IMR-90 (cell line): ENCODE measurements at regions not wholly inside any gene's neighbourhood (a gene's known extent, or its start where the extent isn't known, plus 50 kb on each side); places are given as distances from the start of the nearest gene placed in this dataset.

ENCODE experiments used
- ATAC-seq: fragments of 200-7000 bp; cut with Tn5 transposase; 2 replicates; pipeline ENCODE4 v1.9.1; 2020; ENCODE audit warnings: low read depth, mild to moderate bottlenecking, moderate library complexity
- BruUV-seq: library from RNA; stranded (reverse); fragments of 400-500 nt; replicated peaks from 2 replicates; lab custom pipeline; 2021; lab: Mats Ljungman, UMichigan
- CTCF ChIA-PET: fragments of 300-600 bp; formaldehyde crosslinking; extraction: SDS; loops from one replicate; lab custom pipeline; 2021; ENCODE audit warnings: antibody characterized with exemption; lab: Yijun Ruan, JAX
- POLR2A ChIA-PET: fragments of 300-600 bp; sonication (Branson Sonifier 250); formaldehyde crosslinking; loops from one replicate; lab custom pipeline; 2022; ENCODE audit warnings: antibody characterized with exemption; ENCODE audit not compliant: unreplicated experiment; lab: Charles Lee
- DNase-seq: peaks from one replicate; pipeline ENCODE4 v3.0.0; 2013
- H2AFZ ChIP-seq: replicated peaks from 2 replicates; pipeline ENCODE3; 2013; ENCODE audit warnings: low read length, mild to moderate bottlenecking; ENCODE audit not compliant: poor library complexity
- H2AK5ac ChIP-seq: 2 replicates; pipeline ENCODE4 v1.6.1; 2013; ENCODE audit warnings: low read depth, low read length, inconsistent platforms
- H2AK9ac ChIP-seq: replicated peaks from 2 replicates; pipeline ENCODE3; 2013; ENCODE audit warnings: mild to moderate bottlenecking, low read depth, low read length, moderate library complexity; ENCODE audit not compliant: poor library complexity
- H2BK120ac ChIP-seq: 2 replicates; pipeline ENCODE4 v1.6.1; 2013; ENCODE audit warnings: low read depth, low read length, inconsistent platforms
- H2BK15ac ChIP-seq: 3 replicates; pipeline ENCODE4 v1.6.1; 2013; ENCODE audit warnings: low read depth, low read length, inconsistent platforms
- H2BK20ac ChIP-seq: 2 replicates; pipeline ENCODE4 v1.6.1; 2013; ENCODE audit warnings: low read depth, mild to moderate bottlenecking, inconsistent platforms, low read length, moderate library complexity
- H2BK5ac ChIP-seq: 2 replicates; pipeline ENCODE4 v1.6.1; 2013; ENCODE audit warnings: mild to moderate bottlenecking, low read depth, low read length, inconsistent platforms; ENCODE audit not compliant: poor library complexity, severe bottlenecking
- H3K14ac ChIP-seq: replicated peaks from 2 replicates; pipeline ENCODE4 v1.6.1; 2013; ENCODE audit warnings: low read depth, low read length, inconsistent platforms
- H3K18ac ChIP-seq: 2 replicates; pipeline ENCODE4 v1.6.1; 2013; ENCODE audit warnings: low read depth, low read length, control low read depth
- H3K23ac ChIP-seq: 2 replicates; pipeline ENCODE4 v1.6.1; 2013; ENCODE audit warnings: low read depth, low read length, inconsistent platforms
- H3K27ac ChIP-seq: 2 replicates; pipeline ENCODE4 v1.5.1; 2013; ENCODE audit warnings: mild to moderate bottlenecking, control low read depth, low read length; ENCODE audit not compliant: insufficient read depth
- H3K27me3 ChIP-seq: 2 replicates; pipeline ENCODE4 v1.6.1; 2013; ENCODE audit warnings: low read length; ENCODE audit not compliant: control insufficient read depth, insufficient read depth
- H3K36me3 ChIP-seq: 2 replicates; pipeline ENCODE4 v1.6.1; 2013; ENCODE audit warnings: low read length, mixed read lengths; ENCODE audit not compliant: control insufficient read depth, insufficient read depth
- H3K4ac ChIP-seq: 2 replicates; pipeline ENCODE4 v1.6.1; 2013; ENCODE audit warnings: low read depth, low read length, inconsistent platforms
- H3K4me1 ChIP-seq: 2 replicates; pipeline ENCODE4 v1.6.1; 2013; ENCODE audit warnings: low read length, mixed read lengths; ENCODE audit not compliant: control insufficient read depth, insufficient read depth
- H3K4me2 ChIP-seq: 2 replicates; pipeline ENCODE4 v1.6.1; 2013; ENCODE audit warnings: low read depth, mild to moderate bottlenecking, control low read depth, low read length, moderate library complexity
- H3K4me3 ChIP-seq: 2 replicates; pipeline ENCODE4 v1.5.1; 2013; ENCODE audit warnings: low read depth, mild to moderate bottlenecking, control low read depth, low read length, moderate library complexity; ENCODE audit not compliant: insufficient read depth
- H3K56ac ChIP-seq: 2 replicates; pipeline ENCODE4 v1.6.1; 2013; ENCODE audit warnings: low read length, inconsistent platforms; ENCODE audit not compliant: insufficient read depth; ENCODE audit errors: extremely low read depth
- H3K79me1 ChIP-seq, 2 experiments: 2 replicates each; pipeline ENCODE4 v1.6.1; 2013; ENCODE audit warnings: low read length in 2 of 2, inconsistent platforms in 1 of 2, low read depth in 1 of 2
- H3K9ac ChIP-seq: 2 replicates; pipeline ENCODE4 v1.6.1; 2013; ENCODE audit warnings: low read depth, low read length, control low read depth
- H3K9me1 ChIP-seq: 2 replicates; pipeline ENCODE4 v1.6.1; 2013; ENCODE audit warnings: low read length, inconsistent platforms; ENCODE audit not compliant: insufficient read depth
- H3K9me3 ChIP-seq: 2 replicates; pipeline ENCODE4 v1.6.1; 2013; ENCODE audit warnings: low read length; ENCODE audit not compliant: control insufficient read depth, insufficient read depth
- H4K20me1 ChIP-seq: 2 replicates; pipeline ENCODE4 v1.6.1; 2013; ENCODE audit warnings: low read length, inconsistent platforms; ENCODE audit not compliant: insufficient read depth
- H4K5ac ChIP-seq: 2 replicates; pipeline ENCODE4 v1.6.1; 2013; ENCODE audit warnings: mild to moderate bottlenecking, low read depth, low read length, control low read depth
- H4K8ac ChIP-seq, 2 experiments: 2 replicates each; pipeline ENCODE4 v1.6.1; 2013; ENCODE audit warnings: low read depth in 2 of 2, low read length in 2 of 2, control low read depth in 1 of 2, inconsistent platforms in 1 of 2
- H4K91ac ChIP-seq: 2 replicates; pipeline ENCODE4 v1.6.1; 2013; ENCODE audit warnings: low read depth, low read length, inconsistent platforms; ENCODE audit not compliant: insufficient read depth
- CEBPB ChIP-seq: IDR thresholded peaks from 2 replicates; pipeline ENCODE4 v1.6.1; 2012; ENCODE audit warnings: low read depth, low read length, improper control_type of control experiment
- WGBS, 2 experiments: methylation state at CpG; one replicate each; pipeline versions ENCODE4 v1.1.5 to v1.1.7; 2013; ENCODE audit warnings: missing lambda C conversion rate in 2 of 2; ENCODE audit not compliant: insufficient read length in 1 of 2; ENCODE audit errors: extremely low coverage in 2 of 2; 5-methylcytosine and 5-hydroxymethylcytosine counted together
- dilution Hi-C: fragments of 300-500 bp; cut with HindIII; formaldehyde crosslinking; loops from one replicate; pipeline ENCODE4 v1.14.3; 2018; ENCODE audit warnings: low sequenced_read_pairs; ENCODE audit not compliant: unreplicated experiment
- in situ Hi-C: fragments of 300-500 bp; cut with MboI; formaldehyde crosslinking; loops from 3 replicates; pipeline ENCODE4 v1.14.3; 2019; ENCODE audit warnings: low sequenced_read_pairs, inconsistent platforms, mixed read lengths
- intact Hi-C: fragments of 100-400 bp; cut with micrococcal nuclease; formaldehyde crosslinking; loops from 2 replicates; pipeline ENCODE4 v1.10.0; 2022
- TF ChIP-seq, protein P1 (sequence below): fragments of 150-350 bp; IDR thresholded peaks from 2 replicates; pipeline ENCODE4 v1.6.1; 2016; ENCODE audit warnings: low read depth, mild to moderate bottlenecking, low read length, moderate library complexity, borderline replicate concordance

DNA sequence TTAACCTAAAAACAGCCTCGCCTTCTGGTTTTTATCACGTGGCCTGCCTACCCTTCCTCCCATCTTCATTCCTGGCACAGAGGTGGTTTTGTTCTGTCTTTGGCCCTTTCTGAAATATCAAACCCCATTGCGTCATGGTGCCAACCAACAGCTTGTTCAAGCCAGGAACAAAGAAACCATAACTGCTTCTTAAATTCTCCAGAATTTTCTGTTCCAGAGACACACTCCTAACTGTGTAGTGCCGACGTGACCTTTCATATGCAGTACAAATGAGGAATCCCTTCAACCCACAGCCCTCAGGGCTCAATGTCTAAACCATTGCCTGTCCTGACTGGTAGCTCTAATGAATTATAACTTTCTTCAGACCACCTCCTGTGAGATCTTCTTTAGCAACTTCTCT lies 82.2 kb upstream of the TNP1 start:
- CTCF ChIA-PET = no interaction called here
- in situ Hi-C loops = no loop called here

More for the DNA sequence above, 82.2 kb upstream of the TNP1 start:
- no peak overlapping the region for H3K9ac ChIP-seq
- BruUV-seq = no TSS peak
- H3K23ac ChIP-seq = no peak overlapping the region
- H4K20me1 ChIP-seq = no peaks in the 10 kb centered on the region
- WGBS, 2 experiments = 89% methylated on average over 4 of the region's 5 CpGs; no CpG with 5 or more reads in 1 of the 2 experiments
- DNase-seq (no peak), ATAC-seq (no peak)
- H3K27me3 ChIP-seq = no peaks in the 10 kb centered on the region; the same call in 1 of the 2 replicates
- H3K4me3 ChIP-seq = no peak overlapping the region
- H2BK20ac ChIP-seq = no peak overlapping the region
- no peak overlapping the region for H2AK9ac ChIP-seq
- no peaks in the 10 kb centered on the region for H3K36me3 ChIP-seq
- peaks cover 2% of the 10 kb centered on the region; the same call in 1 of the 2 replicates for H3K4me1 ChIP-seq
- H4K8ac ChIP-seq = no peak overlapping the region
- no peak overlapping the region for H4K5ac ChIP-seq
- H2AK5ac ChIP-seq = no peak overlapping the region
- no peaks in the 10 kb centered on the region for H3K9me1 ChIP-seq
- dilution Hi-C loops = no loop called here
- H2BK15ac ChIP-seq = no peak overlapping the region
- H3K79me1 ChIP-seq = no peaks in the 10 kb centered on the region
- H2BK120ac ChIP-seq = no peak overlapping the region
- H3K4me2 ChIP-seq = no peak overlapping the region
- no peak overlapping the region for H3K18ac ChIP-seq
- no peak overlapping the region for H3K56ac ChIP-seq
- H4K91ac ChIP-seq = no peak overlapping the region
- no peaks in the 10 kb centered on the region for H3K9me3 ChIP-seq
- H3K27ac ChIP-seq = no peak overlapping the region
- H3K4ac ChIP-seq = no peak overlapping the region
- no peak overlapping the region for H3K14ac ChIP-seq
- TF ChIP-seq, protein P1, sequence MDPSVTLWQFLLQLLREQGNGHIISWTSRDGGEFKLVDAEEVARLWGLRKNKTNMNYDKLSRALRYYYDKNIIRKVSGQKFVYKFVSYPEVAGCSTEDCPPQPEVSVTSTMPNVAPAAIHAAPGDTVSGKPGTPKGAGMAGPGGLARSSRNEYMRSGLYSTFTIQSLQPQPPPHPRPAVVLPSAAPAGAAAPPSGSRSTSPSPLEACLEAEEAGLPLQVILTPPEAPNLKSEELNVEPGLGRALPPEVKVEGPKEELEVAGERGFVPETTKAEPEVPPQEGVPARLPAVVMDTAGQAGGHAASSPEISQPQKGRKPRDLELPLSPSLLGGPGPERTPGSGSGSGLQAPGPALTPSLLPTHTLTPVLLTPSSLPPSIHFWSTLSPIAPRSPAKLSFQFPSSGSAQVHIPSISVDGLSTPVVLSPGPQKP = no peak
- TF ChIP-seq CEBPB = peak; percentile 9; the same call in 1 of the 2 replicates
- POLR2A ChIA-PET = no interaction called here
- H2AFZ ChIP-seq = no peak overlapping the region
- H2BK5ac ChIP-seq = no peak overlapping the region
- intact Hi-C loops = no loop called here
